GM12873 (cell line): ENCODE measurements at regions not wholly inside any gene's neighbourhood (a gene's known extent, or its start where the extent isn't known, plus 50 kb on each side); places are given as distances from the start of the nearest gene placed in this dataset.

Experiments used
- TF ChIP-seq, protein P1 (sequence below): IDR thresholded peaks from 2 replicates; pipeline ENCODE4 v1.5.1; 2012; ENCODE audit warnings: low read depth, mild to moderate bottlenecking, moderate library complexity, low read length, control low read depth; ENCODE audit not compliant: insufficient read depth; ENCODE audit errors: missing control alignments

DNA sequence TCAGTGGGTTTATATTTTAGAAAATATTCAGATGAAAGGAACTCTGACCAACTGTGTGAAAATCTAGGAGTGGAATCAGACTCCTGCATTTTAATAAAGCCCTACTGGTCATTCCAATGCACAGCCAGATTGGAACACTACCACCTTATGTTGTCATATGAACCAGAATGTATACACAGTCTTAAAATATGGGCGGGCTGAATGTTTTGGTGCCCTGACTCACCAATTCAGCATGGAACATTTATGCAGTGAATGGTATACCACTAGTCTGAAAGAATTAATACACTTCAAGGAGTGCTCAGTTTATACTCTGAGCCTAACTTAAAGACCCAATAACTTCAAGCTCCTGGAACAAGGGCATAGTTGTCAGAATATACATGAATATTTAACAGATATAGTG is 280.9 kb upstream of the TCF4 start:
- TF ChIP-seq, protein P1, sequence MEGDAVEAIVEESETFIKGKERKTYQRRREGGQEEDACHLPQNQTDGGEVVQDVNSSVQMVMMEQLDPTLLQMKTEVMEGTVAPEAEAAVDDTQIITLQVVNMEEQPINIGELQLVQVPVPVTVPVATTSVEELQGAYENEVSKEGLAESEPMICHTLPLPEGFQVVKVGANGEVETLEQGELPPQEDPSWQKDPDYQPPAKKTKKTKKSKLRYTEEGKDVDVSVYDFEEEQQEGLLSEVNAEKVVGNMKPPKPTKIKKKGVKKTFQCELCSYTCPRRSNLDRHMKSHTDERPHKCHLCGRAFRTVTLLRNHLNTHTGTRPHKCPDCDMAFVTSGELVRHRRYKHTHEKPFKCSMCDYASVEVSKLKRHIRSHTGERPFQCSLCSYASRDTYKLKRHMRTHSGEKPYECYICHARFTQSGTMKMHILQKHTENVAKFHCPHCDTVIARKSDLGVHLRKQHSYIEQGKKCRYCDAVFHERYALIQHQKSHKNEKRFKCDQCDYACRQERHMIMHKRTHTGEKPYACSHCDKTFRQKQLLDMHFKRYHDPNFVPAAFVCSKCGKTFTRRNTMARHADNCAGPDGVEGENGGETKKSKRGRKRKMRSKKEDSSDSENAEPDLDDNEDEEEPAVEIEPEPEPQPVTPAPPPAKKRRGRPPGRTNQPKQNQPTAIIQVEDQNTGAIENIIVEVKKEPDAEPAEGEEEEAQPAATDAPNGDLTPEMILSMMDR, result no peak

- TF ChIP-seq, protein P1, result no peak
Observed at GRCh38 chr18:55866886-55867285, 278.9 kb upstream of the TCF4 start.

DNA sequence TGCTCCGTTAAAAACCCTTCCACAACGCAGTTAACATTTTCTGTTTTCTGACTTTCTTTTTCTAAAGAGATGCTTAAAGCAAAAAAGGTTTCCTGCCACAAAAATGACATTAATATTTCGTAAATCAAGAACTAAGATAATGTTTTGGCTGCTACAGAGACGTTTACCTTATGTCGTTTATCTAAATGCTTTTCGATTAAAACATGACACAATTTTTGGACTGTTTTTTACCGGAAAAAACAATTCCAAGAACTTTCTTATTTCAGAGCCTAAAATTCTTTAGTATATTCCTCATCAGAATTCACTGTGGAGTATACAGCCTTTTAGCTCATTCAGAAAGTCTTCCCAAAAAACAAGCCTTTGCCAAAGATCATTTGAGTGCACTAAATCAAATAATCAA is 278.0 kb upstream of the TCF4 start:
- TF ChIP-seq, protein P1, result no peak

GRCh38 chr18:55864281-55864680 is 276.3 kb upstream of the TCF4 start:
- TF ChIP-seq, protein P1, result no peak

GRCh38 chr18:55863876-55864275 is 275.9 kb upstream of the TCF4 start:
- TF ChIP-seq, protein P1, result no peak

GRCh38 chr18:55863391-55863706 is 275.4 kb upstream of the TCF4 start:
- TF ChIP-seq, protein P1, result no peak

GRCh38 chr18:55862693-55863390 is 274.9 kb upstream of the TCF4 start:
- TF ChIP-seq, protein P1, result no peak
